Midbrain (tissue), 1 donor: ENCODE measurements at regions not wholly inside any gene's neighbourhood (a gene's known extent, or its start where the extent isn't known, plus 50 kb on each side); places are given as distances from the start of the nearest gene placed in this dataset.

Experiments
- DNase-seq: peaks from one replicate; lab custom pipeline; 2025; lab: John Stamatoyannopoulos, UW

DNA sequence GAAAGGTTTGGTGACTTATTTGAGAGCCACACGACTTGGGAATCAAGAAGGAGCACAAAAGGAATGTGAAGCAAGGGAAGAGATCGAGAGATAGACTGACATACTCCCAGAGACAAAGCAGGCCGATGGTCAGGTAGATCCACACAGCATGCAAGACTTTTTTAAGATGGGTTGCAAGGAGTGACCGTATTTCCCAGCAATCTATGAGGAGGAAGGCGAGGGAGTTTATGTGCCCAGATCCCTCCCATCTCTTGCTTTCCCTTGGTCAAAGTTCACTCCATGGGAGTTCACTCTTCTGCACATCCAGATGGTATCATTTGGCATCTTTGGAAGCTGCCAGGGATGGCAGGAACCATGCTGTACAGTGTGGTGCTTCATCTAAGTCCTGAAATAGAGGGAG is 148.9 kb downstream of the RMI1 start:
- no peak for DNase-seq

DNA sequence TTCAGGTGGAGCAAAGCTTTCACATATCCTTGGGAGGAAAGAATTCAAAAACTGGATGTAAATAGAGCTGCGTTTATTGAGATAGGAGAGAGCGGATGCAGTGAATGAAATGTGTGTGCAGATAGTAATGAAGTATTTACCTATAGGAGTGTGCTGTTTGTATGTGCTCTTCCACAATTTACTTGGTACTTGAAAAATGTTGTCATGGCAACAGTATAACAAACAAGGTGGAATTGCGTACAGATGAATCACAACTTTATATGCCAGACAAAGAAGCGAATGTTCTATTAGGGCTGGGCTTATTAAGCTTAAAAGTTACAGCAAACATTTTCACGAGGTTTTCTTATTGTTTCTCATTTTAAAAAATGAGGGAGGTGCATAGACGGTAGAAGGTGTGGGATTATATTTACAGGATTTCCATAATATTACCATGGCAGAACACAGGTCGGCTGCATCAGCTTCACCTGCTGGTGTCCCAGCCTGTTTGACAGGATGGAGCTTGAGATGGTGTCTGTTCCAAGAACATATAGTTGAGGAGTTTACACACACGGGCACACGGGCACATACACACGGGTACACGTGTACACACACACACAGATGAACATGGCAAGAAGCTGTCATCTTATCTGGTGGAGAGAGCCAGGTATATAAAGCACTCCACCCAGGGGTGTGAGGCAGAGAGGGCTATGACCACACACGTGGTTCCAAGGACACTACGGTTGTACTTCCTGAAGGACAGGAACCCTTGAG is 155.7 kb downstream of the RMI1 start:
- DNase-seq, result no peak

DNA sequence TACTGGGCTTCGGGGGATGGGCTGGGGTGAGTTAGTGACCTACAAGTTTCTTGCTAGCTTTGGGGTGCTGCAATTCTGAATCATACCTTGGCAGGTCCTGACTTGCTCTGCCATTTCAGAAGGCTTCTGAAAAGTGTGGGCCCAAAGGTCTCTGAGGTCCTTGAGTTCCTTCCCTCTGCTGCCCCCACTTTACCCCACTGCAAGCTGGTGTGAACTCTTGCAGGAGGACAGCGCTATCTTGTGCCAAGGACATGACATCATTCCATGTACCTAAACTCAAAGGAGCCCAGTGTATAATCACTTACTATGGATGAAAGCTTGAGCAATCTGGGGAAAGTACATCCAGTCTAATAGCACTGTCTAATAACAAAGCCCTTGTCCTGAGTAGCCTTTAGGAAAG is 157.4 kb downstream of the RMI1 start:
- no peak for DNase-seq

DNA sequence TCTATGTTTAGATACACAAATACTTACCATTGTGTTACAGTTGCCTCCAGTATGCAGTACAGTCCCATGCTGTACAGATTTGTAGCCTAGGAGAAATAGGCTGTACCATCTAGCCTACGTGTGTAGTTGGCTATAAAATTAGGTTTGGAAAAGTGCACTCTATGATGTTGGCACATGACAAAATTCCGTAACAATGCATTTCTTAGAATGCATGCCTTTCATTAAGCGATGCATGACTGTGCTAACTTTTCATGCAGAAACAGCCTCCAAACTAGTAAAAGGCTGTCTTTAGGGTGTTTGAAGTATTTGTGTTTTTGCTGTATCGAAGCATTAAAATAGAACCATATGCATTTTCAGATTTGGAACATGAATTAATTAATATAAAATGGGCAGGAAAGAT is 157.9 kb downstream of the RMI1 start:
- DNase-seq, result no peak

DNA sequence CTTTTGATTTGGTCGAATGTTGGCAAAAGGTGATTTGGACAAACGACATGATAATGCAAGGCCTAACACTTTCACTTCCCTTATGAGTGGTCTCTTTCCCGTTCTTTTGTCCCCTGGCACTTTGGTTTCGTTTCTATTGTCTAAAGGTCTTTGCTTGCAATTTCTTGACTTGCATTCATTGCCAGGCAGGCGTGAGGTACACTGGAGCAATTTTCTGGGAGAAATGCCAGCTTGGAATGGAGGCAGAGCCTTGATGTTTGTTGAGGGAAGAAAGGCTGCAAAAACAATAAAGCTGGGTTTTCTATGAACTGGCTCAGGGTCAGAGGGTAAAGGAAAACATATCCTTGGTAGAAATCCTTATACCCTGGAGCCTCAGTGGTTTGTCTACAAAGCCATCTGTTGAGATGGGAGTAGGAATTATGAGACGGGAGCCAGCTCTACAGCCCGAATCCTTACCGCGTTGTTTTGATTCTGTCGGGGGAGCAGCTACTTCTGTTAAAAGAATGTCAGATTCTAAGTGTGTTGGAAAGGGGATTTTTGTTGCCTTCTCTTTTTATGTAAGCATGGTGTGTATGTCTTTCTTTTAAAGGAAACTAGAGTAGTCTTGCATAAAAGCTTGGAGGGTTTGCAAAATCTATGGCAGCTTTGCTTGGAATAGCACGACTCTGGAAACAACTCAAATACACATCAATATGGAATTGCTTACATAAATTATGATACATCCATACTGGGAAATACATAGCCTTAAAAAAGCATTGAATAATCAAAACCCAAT is 158.9 kb downstream of the RMI1 start:
- DNase-seq, result peak; percentile 70

DNA sequence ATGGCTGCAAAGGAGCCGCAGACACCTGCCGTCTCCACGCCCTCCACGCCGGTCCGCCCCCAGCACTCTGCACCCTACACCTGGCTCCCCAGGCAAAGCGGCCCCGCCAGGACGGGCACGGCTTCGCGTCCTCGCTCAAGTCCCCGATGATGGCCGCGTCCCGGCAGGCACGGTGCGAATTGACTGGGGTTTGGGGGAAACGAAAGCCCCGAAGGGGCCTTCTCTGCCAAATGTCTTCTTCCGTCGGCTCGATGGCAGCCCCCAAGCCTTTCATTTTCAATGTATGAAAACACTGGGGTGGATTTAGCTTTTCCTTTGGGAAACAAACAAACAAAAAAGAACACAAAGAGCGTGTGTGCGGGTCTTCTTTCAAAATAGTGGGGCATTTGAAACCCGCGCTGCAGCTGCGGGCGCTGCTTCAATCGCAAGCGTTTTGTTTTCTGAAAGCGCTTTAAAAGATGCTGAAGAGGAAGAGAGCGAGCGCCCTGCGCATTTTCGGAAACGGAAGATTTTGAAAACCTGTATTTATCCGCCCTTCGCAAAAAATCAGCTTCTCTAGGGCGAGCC is 160.0 kb downstream of the RMI1 start:
- no peak for DNase-seq

DNA sequence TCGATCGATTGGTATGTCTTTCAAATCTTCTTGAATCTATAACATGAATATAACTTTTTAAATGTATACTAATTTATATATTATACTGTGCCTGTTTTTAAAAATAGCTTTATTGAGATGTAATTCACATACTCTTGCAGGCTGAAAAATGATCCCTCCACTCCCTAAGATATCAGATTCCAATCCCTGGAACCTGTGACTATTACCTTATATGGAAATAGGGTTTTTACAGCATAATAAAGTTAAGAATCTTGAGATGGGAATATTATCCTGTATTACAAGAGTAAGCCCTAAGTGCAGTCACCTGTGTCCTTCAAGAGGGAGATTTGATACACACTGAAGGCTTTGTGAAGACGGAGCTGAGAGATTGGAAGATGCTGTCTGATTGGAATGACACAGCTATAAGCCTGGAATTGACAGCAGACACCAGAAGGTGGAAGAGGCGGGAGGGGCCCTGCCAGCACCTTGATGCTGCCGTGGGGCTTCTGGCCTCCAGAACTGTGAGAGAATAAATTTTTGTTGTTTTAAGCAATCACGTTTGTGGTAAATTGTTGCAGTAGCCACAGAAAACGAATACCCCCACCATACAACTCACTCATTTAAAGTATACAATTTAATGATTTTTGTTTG is 161.3 kb downstream of the RMI1 start:
- no peak for DNase-seq

DNA sequence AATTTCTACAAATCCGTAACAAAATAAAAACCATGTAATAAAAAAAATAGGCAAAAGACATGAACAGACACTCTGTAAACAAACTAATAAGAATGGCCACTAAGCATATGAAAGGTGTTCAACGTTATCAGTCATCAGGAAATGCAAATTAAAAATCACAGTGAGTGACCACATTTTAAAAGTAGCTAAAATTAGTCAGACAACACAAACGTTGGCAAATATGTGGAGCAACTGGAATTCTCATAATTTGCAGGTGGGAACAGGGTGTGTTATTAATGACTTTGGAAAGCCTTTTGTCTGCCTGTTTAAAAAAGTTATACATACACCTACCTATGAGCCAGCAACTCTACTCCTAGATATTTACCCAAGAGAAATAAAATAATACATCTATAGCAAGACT is 164.4 kb downstream of the RMI1 start:
- DNase-seq, result no peak

DNA sequence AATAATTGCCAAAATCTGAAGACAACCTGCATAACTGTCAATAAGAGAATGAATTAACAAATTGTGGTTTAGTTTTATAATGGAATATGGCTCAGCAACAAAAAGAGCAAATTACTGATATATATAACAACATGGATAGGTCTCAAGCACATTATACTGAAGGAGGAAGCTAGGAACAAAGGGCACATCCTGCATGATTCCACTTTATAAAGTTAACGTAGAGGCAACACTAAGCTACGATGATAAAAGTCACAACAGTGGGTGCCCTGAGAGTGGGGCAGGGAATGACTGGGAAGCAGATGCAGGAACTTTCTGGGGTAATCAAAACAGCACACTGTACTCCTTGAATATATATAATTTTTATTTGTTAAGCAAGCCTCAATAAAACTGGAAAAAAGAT is 165.2 kb downstream of the RMI1 start:
- no peak for DNase-seq

DNA sequence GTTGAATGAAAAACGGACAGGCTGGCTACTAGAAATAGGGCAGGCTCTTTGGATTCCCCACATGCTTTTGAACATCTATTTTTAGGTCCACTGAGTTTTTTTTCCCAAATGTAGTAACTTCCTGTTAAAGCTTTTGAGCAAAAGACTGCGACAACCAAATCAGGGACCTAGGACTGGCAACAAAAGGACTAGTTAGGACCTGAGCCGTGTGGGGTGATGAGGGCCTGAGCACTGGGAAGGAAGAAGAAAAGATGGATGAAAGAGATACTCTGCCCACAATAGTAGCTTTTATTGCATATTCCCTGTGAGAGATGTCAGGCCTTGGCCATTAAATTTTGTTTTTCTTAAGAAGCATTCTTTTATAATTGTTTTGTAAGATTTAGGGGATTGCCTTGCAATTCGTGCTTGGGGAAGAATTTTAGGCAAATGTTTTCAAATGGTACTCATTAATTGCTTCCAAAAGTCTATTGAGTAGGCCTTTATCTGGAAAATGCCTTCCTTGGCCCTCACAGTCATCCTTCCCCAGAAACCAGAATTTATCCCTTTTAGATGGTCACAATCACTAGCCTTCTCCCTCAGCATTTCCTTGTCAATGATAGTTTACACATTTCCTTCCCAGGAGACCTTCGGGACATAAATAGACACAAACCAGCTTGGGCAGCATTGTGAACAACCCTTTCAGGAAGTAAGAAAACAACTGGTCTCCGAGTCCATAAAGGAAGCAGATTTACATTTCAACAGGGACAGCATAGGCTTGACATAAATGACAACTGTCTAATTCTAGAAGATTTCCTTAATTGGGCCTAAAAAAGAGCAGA is 166.5 kb downstream of the RMI1 start:
- DNase-seq, result no peak

DNA sequence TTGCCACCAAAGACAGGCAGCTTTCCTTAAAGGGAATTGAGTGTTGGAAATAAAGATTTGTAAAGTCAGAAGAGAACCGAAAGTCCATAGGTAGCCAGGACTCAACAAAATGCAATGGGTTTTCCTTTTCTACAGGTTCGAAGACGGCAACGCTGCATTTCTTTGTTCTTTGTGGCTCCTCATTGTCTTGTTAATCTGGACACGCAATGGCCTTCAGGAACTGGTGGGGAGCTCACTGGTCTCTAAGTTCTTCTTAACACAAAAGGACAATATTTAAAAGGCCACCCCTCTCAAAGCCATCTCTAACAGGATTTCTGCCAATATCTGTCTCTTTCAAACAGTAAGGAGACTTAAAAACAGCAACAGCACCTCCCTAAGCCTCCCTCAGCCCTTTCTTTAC is 170.6 kb downstream of the RMI1 start:
- no peak for DNase-seq

DNA sequence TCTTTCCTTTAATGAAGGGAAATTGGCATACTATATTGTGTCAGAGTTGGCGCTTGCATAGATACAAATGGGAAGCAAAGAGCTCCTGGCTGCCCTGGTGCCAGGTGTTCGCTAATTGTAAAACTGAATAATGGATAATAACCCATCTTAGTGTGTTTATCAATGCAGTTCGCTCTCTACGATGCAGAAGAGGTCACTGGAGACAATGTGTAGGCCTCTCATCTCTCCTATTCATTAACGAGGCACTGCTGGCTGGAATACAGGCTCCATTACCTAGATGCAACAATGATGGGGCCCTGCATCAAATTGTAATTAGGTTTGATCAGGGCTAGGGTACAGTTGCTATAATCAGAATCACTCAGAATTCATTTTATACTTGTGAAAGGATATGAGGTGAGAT is 171.0 kb downstream of the RMI1 start:
- no peak for DNase-seq

DNA sequence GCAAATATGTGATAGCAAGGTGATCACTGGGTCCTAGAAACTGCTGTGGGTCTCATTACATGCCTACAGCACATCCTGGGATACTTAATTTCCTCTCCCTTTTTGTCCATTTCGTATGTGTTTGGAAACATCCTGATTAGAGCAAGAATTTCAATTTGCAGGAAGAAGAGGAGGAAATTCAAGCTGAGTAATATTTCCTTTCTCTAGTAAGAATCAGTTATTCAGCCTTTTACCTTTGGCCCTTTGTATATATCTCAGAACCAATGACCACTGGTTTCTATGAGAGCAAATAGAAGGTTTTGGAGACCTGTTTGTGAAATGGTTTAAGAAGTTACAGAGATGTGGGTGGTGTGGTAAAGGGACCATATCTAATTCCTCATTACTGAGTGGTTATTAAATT is 171.6 kb downstream of the RMI1 start:
- no peak for DNase-seq

DNA sequence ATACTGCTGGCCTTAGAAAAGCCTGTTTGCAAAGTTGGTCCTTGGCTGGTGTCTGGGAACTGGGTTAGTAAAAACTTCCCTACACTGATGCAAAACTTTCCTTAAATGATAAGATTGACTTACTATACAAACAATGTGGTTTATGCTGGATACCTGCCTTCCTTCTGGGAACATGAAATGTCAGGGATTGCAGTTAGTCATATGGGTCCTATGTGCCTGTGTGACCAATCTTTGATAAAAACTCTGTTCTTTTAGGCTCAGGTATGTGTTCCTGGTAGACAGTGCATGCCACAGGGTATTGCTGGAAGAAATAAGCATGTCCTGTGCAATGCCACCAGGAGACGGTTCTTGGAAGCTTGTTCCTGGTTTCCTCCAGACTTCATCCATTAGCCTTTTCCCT is 173.3 kb downstream of the RMI1 start:
- DNase-seq, result no peak

DNA sequence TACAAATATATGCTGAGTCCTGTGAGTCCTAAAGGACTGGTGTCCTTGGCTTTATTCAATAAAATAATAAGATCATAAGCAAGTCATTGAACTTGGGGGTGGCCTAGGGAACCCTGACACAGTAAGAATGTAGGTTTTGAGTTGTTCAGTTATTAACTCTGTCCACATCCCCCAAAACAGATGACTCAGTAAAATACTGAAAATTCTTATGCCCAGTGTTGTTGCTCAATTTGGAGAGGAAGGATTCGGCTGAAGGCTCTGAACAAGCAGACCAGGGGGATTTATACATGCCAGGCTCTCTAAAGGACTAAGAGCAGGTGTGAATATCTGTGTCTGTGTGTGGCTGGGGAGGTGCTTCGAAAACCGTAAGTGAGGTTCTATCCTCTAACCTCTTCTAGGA is 173.7 kb downstream of the RMI1 start:
- no peak for DNase-seq

DNA sequence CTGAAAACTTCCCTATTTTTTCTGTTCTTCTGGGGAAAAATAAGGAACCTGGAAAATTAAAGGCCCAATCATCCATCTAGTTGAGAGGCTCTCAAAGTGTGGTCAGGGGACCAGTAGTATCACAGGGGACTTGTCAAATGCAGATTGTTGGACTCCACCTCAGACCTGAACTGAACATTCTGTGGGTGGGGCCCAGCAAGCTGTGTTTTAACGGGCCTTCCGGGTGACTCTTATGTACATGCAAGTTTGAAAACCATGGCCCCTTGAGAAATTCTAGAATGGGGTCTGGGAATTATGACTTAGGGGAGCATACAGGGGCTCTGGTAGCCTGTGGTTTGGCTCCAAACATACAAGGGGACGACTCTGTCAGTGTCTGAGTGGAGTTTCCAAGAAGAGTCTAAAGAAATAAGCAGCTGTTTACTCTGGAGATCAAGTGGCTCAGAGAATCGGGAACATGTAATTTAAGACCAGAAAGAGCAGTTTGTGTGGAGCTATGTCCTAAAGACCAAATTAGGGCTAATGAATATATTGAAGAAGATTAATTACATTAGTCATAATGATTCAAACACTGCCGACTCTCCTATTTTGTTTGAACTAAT is 177.4 kb downstream of the SLC28A3 start:
- no peak for DNase-seq

DNA sequence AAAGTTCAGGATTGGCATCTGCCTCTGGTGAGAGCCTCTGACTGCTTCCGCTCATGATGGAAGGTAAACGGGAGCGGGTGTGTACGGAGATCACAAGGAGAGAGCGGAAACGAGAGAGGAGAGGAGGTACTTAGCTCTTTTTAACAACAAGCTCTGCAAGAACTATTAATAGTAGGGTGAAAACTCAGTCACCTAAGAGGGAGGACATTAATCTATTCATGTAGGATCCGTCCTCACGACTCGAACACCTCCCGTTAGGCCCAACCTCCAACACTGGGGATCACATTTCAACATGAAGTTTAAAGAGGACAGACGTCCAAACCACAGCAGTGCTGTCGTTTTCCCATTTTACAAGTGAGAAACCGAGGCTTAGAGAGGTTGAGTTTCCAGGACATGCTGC is 173.7 kb downstream of the SLC28A3 start:
- DNase-seq, result no peak

DNA sequence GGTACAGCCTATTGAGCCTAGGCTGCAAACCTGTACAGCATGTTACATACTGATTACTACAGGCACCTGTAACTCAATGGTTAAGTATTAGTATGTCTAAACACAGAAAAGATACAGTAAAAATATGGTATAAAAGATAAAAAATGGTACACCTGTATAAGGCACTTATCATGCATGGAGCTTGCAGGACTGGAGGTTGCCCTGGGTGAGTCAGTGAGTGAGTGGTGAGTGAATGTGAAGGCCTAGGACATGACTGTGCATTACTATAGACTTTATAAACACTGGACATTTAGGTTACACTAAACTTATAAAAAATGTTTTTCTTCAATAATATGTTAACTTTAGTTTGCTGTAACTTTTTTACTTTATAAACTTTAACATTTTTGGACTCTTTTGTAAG is 171.3 kb downstream of the SLC28A3 start:
- DNase-seq, result no peak

DNA sequence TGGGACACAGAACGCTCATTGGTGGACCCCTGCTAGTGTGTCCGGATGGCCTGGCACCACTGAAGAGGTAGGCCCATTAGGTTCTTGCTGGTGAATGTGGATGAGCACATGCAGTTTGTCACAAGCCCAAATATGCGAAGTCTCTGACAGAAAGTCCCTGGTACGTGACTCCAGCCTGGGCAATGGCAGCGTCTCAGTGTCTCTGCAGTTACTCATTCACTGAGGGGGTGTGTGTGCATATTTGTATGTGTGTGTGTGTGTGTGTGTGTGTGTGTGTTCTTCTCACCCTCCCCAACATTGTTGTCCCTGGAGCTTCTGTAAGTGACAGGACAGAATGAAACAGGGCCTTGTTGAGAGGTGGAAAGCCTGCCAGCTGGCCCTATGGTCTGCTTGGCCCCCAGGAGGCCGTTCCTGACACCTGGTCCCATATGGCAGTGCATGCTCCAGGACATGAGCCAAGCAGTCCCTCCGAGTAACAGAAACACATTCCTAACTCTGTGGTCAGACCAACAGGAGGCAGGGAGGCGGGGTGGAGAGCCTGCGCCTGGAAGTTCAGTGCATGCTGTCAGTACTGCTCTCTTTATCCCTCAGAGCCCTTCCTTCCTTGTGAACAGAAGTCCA is 169.9 kb downstream of the SLC28A3 start:
- no peak for DNase-seq

DNA sequence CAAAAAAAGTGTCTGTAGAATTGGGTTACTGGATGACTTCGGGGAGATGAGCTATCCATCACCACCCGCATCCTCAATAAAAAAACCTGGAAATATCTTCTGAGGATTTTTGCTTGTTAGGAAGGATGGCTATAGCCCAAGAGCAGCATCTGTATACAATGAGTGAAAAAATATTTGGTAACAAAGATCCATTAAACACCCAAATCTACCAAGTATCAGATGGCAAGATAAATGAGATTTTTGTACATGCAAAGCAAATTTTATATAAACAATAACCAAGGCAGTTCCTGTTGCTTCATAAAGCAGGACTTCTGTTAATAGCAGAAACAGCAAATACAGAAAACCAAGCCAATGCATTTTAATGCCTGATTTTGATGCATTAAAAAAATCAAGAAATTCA is 166.6 kb downstream of the SLC28A3 start:
- DNase-seq, result no peak

DNA sequence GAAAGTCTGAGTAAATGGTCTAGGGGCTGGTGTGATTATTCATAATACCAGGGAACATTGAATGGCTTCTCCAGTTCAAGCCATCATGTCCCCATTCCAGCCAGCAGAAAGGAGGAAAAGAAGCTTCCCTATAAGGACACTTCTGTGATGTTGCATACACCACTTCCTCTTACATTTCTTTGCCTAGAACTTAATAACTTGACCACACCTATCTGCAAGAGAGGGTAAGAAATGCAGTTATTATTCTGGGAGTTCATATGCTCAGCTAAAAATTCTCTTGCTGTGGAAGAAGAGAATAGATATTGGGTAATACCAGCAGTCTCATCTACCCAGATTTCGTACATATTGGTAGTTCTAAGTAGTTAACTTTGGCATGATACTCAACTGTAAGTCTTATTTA is 166.1 kb downstream of the SLC28A3 start:
- no peak for DNase-seq
